ENCODE measurements at regions not wholly inside any gene's neighbourhood (a gene's known extent, or its start where the extent isn't known, plus 50 kb on each side); places are given as distances from the start of the nearest gene placed in this dataset.

- in situ Hi-C loops (cut with MboI), result no loop called here
- intact Hi-C loops (cut with micrococcal nuclease), result no loop called here
Observed at GRCh38 chr4:1516881-1517480, 110.7 kb upstream of the NKX1-1 start.

GRCh38 chr4:1516261-1516660, 110.0 kb upstream of the NKX1-1 start:
- in situ Hi-C loops (cut with MboI), result no loop called here
- Histone ChIP-seq H3K27me3 (ENCODE audit: control insufficient read depth in 2 of 2, insufficient read depth in 2 of 2, low read length in 2 of 2) (peaks cover 20 to 46% of the 10 kb centered on the region in 2 experiments; a peak in 4 of 5 replicates), H2AFZ (ENCODE audit: low read depth, low read length) (no peak overlapping the region), H3K9me3 (replicated peaks; ENCODE audit: control insufficient read depth, insufficient read depth, low read depth, low read length) (0 out of 2 replicates have a peak, but pooled peaks cover 3% of the 10 kb centered on the region), H3K79me2 (ENCODE audit: control insufficient read depth, insufficient read depth, low read length) (no peaks in the 10 kb centered on the region), H3K4me1 (replicated peaks in 1 of 2; ENCODE audit: control insufficient read depth in 2 of 2, insufficient read depth in 2 of 2, low read length in 2 of 2) (peaks cover 0 to 52% of the 10 kb centered on the region in 2 experiments; a peak in 3 of 5 replicates), H3K27ac (ENCODE audit: extremely low read depth, low read depth, low read length) (no peak overlapping the region), H3K4me2 (ENCODE audit: insufficient read depth, low read length) (no peak overlapping the region), H3K9me1 (ENCODE audit: control insufficient read depth, insufficient read depth, low read length) (no peaks in the 10 kb centered on the region), H3K4me3 (no peak overlapping the region), H3K9ac (ENCODE audit: insufficient read depth in 1 of 2, low read depth in 2 of 2, low read length in 2 of 2) (no peak overlapping the region), H4K20me1 (replicated peaks; ENCODE audit: control insufficient read depth, insufficient read depth, low read length) (no peaks in the 10 kb centered on the region), H3K36me3 (ENCODE audit: control insufficient read depth, insufficient read depth, low read length) (no peaks in the 10 kb centered on the region)
- CTCF ChIA-PET (ENCODE audit: low intra/inter-chr PET ratio), result no interaction called here
- 2% methylated on average over 10 of the region's 10 CpGs for WGBS (ENCODE audit: insufficient coverage, low coverage, missing lambda C conversion rate)
- intact Hi-C loops (cut with micrococcal nuclease), result no loop called here
- BruUV-seq (replicated peaks), result no TSS peak
- POLR2A ChIA-PET, result interaction anchor here (0.7 to 2.1 kb wide), 3 partner anchors 9 to 373 kb away, joined by 3 to 5 read pairs (median 4); no protein-coding TSS in a partner anchor
- no peak for TF ChIP-seq BRF2 (IDR thresholded peaks at IDR 0.05; ENCODE audit: borderline replicate concordance, insufficient read depth, insufficient read length)
- FAIRE-seq (no peak), ATAC-seq (no peak), DNase-seq (ENCODE audit: extremely low read depth in 1 of 4, low spot score in 3 of 4) (no peak)

More at GRCh38 chr4:1516881-1517480, 110.7 kb upstream of the NKX1-1 start:
- Histone ChIP-seq H3K27me3 (ENCODE audit: control insufficient read depth in 2 of 2, insufficient read depth in 2 of 2, low read length in 2 of 2) (peaks cover 20 to 41% of the 10 kb centered on the region in 2 experiments; a peak in 4 of 5 replicates), H3K4me2 (ENCODE audit: insufficient read depth, low read length) (no peak overlapping the region), H4K20me1 (replicated peaks; ENCODE audit: control insufficient read depth, insufficient read depth, low read length) (no peaks in the 10 kb centered on the region), H3K9me3 (replicated peaks; ENCODE audit: control insufficient read depth, insufficient read depth, low read depth, low read length) (0 out of 2 replicates have a peak, but pooled peaks cover 3% of the 10 kb centered on the region), H2AFZ (ENCODE audit: low read depth, low read length) (no peak overlapping the region), H3K4me1 (replicated peaks in 1 of 2; ENCODE audit: control insufficient read depth in 2 of 2, insufficient read depth in 2 of 2, low read length in 2 of 2) (peaks cover 4 to 55% of the 10 kb centered on the region in 2 experiments), H3K4me3 (no peak overlapping the region), H3K9ac (ENCODE audit: insufficient read depth in 1 of 2, low read depth in 2 of 2, low read length in 2 of 2) (peak overlapping the region in 1 of 2 experiments; percentile 45; a peak in 1 of 4 replicates), H3K79me2 (ENCODE audit: control insufficient read depth, insufficient read depth, low read length) (no peaks in the 10 kb centered on the region), H3K36me3 (ENCODE audit: control insufficient read depth, insufficient read depth, low read length) (no peaks in the 10 kb centered on the region), H3K27ac (ENCODE audit: extremely low read depth, low read depth, low read length) (no peak overlapping the region), H3K9me1 (ENCODE audit: control insufficient read depth, insufficient read depth, low read length) (no peaks in the 10 kb centered on the region)
- CTCF ChIA-PET (ENCODE audit: low intra/inter-chr PET ratio), result no interaction called here
- TF ChIP-seq ZBED1 (IDR thresholded peaks at IDR 0.05), result no peak
- BruUV-seq (replicated peaks), result no TSS peak
- no peak for DNase-seq (ENCODE audit: extremely low read depth in 1 of 4, low spot score in 3 of 4)
- WGBS (ENCODE audit: insufficient coverage, low coverage, missing lambda C conversion rate), result 6% methylated on average over 14 of the region's 15 CpGs
- no peak for FAIRE-seq
- POLR2A ChIA-PET, result interaction anchor here (0.7 to 2.1 kb wide), 3 partner anchors 8 to 373 kb away, joined by 3 to 5 read pairs (median 4); no protein-coding TSS in a partner anchor
- ATAC-seq, result no peak

All from K562 (cell line).